ENCODE measurements at regions not wholly inside any gene's neighbourhood (a gene's known extent, or its start where the extent isn't known, plus 50 kb on each side); places are given as distances from the start of the nearest gene placed in this dataset.

GRCh38 chr3:72571052-72571451 is 277.2 kb downstream of the SHQ1 start:
- no peak overlapping the region for H3K4me3 ChIP-seq (ENCODE audit: low read length)
- H3K4me1 ChIP-seq (ENCODE audit: low read length): no peaks in the 10 kb centered on the region
- no peaks in the 10 kb centered on the region for H3F3A ChIP-seq (ENCODE audit: insufficient read depth, low read length)
- H2AFZ ChIP-seq (ENCODE audit: low read length): no peak overlapping the region
- no peaks in the 10 kb centered on the region for H4K20me1 ChIP-seq (ENCODE audit: insufficient read depth, low read length)
- no peak overlapping the region for H3K9ac ChIP-seq (ENCODE audit: low read length)
- TF ChIP-seq EZH2 (optimal IDR thresholded peaks at IDR 0.05; ENCODE audit: low read depth, low read length): no peak
- TF ChIP-seq EZH2phosphoT487 (IDR thresholded peaks at IDR 0.05; ENCODE audit: low read length): no peak
- no peak for TF ChIP-seq CTCF (IDR thresholded peaks at IDR 0.05; ENCODE audit: low read length)
- no peak overlapping the region for H3K27ac ChIP-seq (ENCODE audit: low read length)
- no peak overlapping the region for H3K4me2 ChIP-seq (ENCODE audit: low read depth, low read length)
- no peaks in the 10 kb centered on the region for H3K9me2 ChIP-seq (replicated peaks; ENCODE audit: insufficient read depth, low read length)
- no peaks in the 10 kb centered on the region for H3K27me3 ChIP-seq (replicated peaks; ENCODE audit: insufficient read depth, low read length)
- DNase-seq: no peak
- H3K79me2 ChIP-seq (ENCODE audit: low read length): no peaks in the 10 kb centered on the region
- H3K36me3 ChIP-seq (replicated peaks; ENCODE audit: insufficient read depth, low read length): no peaks in the 10 kb centered on the region
- no peaks in the 10 kb centered on the region for H3K9me3 ChIP-seq (replicated peaks; ENCODE audit: insufficient read depth, low read length)

- H2AFZ ChIP-seq (ENCODE audit: low read length): no peak overlapping the region
- TF ChIP-seq EZH2phosphoT487 (IDR thresholded peaks at IDR 0.05; ENCODE audit: low read length) (no peak), EZH2 (optimal IDR thresholded peaks at IDR 0.05; ENCODE audit: low read depth, low read length) (no peak), CTCF (IDR thresholded peaks at IDR 0.05; ENCODE audit: low read length) (no peak)
- no peak overlapping the region for H3K4me2 ChIP-seq (ENCODE audit: low read depth, low read length)
- no peaks in the 10 kb centered on the region for H3K9me3 ChIP-seq (replicated peaks; ENCODE audit: insufficient read depth, low read length)
- no peak for DNase-seq
- no peak overlapping the region for H3K9ac ChIP-seq (ENCODE audit: low read length)
- H3K9me2 ChIP-seq (replicated peaks; ENCODE audit: insufficient read depth, low read length): no peaks in the 10 kb centered on the region
- no peak overlapping the region for H3K27ac ChIP-seq (ENCODE audit: low read length)
- no peaks in the 10 kb centered on the region for H3K27me3 ChIP-seq (replicated peaks; ENCODE audit: insufficient read depth, low read length)
- no peaks in the 10 kb centered on the region for H3K4me1 ChIP-seq (ENCODE audit: low read length)
- H3K36me3 ChIP-seq (replicated peaks; ENCODE audit: insufficient read depth, low read length): no peaks in the 10 kb centered on the region
- H4K20me1 ChIP-seq (ENCODE audit: insufficient read depth, low read length): no peaks in the 10 kb centered on the region
- H3K79me2 ChIP-seq (ENCODE audit: low read length): no peaks in the 10 kb centered on the region
- no peak overlapping the region for H3K4me3 ChIP-seq (ENCODE audit: low read length)
- H3F3A ChIP-seq (ENCODE audit: insufficient read depth, low read length): no peaks in the 10 kb centered on the region
Observed at GRCh38 chr3:72569754-72570440, 278.3 kb downstream of the SHQ1 start.

- no peak overlapping the region for H2AFZ ChIP-seq (ENCODE audit: low read length)
- H3K4me3 ChIP-seq (ENCODE audit: low read length): no peak overlapping the region
- H3K9me2 ChIP-seq (replicated peaks; ENCODE audit: insufficient read depth, low read length): no peaks in the 10 kb centered on the region
- no peak overlapping the region for H3K27ac ChIP-seq (ENCODE audit: low read length)
- no peaks in the 10 kb centered on the region for H3K27me3 ChIP-seq (replicated peaks; ENCODE audit: insufficient read depth, low read length)
- H3K4me2 ChIP-seq (ENCODE audit: low read depth, low read length): no peak overlapping the region
- no peaks in the 10 kb centered on the region for H3K9me3 ChIP-seq (replicated peaks; ENCODE audit: insufficient read depth, low read length)
- no peaks in the 10 kb centered on the region for H3K79me2 ChIP-seq (ENCODE audit: low read length)
- DNase-seq: no peak
- H3K9ac ChIP-seq (ENCODE audit: low read length): no peak overlapping the region
- H3F3A ChIP-seq (ENCODE audit: insufficient read depth, low read length): no peaks in the 10 kb centered on the region
- H3K4me1 ChIP-seq (ENCODE audit: low read length): no peaks in the 10 kb centered on the region
- H3K36me3 ChIP-seq (replicated peaks; ENCODE audit: insufficient read depth, low read length): no peaks in the 10 kb centered on the region
- H4K20me1 ChIP-seq (ENCODE audit: insufficient read depth, low read length): no peaks in the 10 kb centered on the region
- no peak for TF ChIP-seq EZH2phosphoT487 (IDR thresholded peaks at IDR 0.05; ENCODE audit: low read length)
- TF ChIP-seq CTCF (IDR thresholded peaks at IDR 0.05; ENCODE audit: low read length): no peak
- TF ChIP-seq EZH2 (optimal IDR thresholded peaks at IDR 0.05; ENCODE audit: low read depth, low read length): no peak
Observed at GRCh38 chr3:72568083-72568482, 280.2 kb downstream of the SHQ1 start.
